ENCODE measurements at regions not wholly inside any gene's neighbourhood (a gene's known extent, or its start where the extent isn't known, plus 50 kb on each side); places are given as distances from the start of the nearest gene placed in this dataset.
A peak's percentile ranks its signal among the peaks of the same experiment; 100 is the strongest.

DNA sequence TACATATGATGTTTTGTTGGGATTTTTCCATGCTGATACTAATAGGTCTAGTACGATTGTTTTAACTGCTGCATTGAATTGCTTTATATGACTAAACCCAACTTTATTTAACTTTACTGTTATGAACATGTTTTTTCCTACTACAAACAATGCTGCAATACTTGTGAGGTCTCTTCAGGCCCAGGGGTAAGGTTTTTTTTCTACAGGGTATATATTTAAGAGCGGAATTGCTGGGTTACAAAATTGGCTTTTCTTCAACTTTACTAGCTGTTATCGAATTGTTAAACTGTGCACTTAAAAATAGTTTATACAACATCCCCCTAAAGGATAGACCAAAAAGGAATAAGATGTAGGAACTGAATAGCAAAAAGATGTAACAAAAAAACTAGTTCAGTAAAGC is 78.5 kb upstream of the TMEM178A start:
- TF ChIP-seq, protein P1, sequence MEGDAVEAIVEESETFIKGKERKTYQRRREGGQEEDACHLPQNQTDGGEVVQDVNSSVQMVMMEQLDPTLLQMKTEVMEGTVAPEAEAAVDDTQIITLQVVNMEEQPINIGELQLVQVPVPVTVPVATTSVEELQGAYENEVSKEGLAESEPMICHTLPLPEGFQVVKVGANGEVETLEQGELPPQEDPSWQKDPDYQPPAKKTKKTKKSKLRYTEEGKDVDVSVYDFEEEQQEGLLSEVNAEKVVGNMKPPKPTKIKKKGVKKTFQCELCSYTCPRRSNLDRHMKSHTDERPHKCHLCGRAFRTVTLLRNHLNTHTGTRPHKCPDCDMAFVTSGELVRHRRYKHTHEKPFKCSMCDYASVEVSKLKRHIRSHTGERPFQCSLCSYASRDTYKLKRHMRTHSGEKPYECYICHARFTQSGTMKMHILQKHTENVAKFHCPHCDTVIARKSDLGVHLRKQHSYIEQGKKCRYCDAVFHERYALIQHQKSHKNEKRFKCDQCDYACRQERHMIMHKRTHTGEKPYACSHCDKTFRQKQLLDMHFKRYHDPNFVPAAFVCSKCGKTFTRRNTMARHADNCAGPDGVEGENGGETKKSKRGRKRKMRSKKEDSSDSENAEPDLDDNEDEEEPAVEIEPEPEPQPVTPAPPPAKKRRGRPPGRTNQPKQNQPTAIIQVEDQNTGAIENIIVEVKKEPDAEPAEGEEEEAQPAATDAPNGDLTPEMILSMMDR (IDR thresholded peaks at IDR 0.05; ENCODE audit: control extremely low read depth, extremely low read depth), result no peak
- Histone ChIP-seq H3K9ac (ENCODE audit: insufficient read depth in 1 of 2, low read length in 2 of 2) (no peak overlapping the region), H3K36me3 (ENCODE audit: control insufficient read depth in 4 of 4, insufficient read depth in 4 of 4, low read length in 4 of 4) (no peaks in the 10 kb centered on the region), H3K4me3 (no peak overlapping the region), H3K27me3 (ENCODE audit: control insufficient read depth in 3 of 3, insufficient read depth in 3 of 3, low read length in 2 of 3) (no peaks in the 10 kb centered on the region), H3K9me3 (ENCODE audit: control insufficient read depth in 4 of 4, insufficient read depth in 3 of 4, low read length in 3 of 4) (no peaks in the 10 kb centered on the region), H3K27ac (ENCODE audit: low read depth in 1 of 2, low read length in 1 of 2) (no peak overlapping the region), H3K4me1 (ENCODE audit: control insufficient read depth in 5 of 5, insufficient read depth in 5 of 5, low read length in 5 of 5) (peaks cover 0 to 12% (median 0%) of the 10 kb centered on the region in 5 donors)
- no peak for DNase-seq
- WGBS, 2 donors, result 97% methylated on average over 3 of the region's 3 CpGs
- no peak for ATAC-seq (ENCODE audit: insufficient read depth, low FRiP score)

DNA sequence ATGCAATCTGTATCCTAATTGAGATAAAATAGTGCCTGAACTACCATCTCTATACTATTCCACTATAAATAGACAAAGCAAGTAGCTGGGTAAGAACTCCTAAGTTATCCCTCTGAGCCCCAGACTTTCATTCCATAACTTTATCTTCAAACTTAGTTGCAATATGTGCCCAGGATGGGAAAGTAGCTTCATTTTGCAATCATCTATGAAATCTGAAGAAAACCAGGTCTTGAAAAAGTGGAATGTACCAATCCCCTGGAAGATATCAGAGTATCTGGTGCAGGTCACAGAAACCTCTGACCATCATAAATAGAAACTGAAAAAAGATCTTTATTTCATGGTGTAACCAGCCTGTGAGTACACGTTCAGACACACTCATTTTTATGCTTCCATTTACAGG is 78.1 kb upstream of the TMEM178A start:
- ATAC-seq (ENCODE audit: insufficient read depth, low FRiP score), result no peak
- DNase-seq, result no peak
- Histone ChIP-seq H3K4me1 (ENCODE audit: control insufficient read depth in 5 of 5, insufficient read depth in 5 of 5, low read length in 5 of 5) (peaks cover 0 to 12% (median 0%) of the 10 kb centered on the region in 5 donors), H3K27ac (ENCODE audit: low read depth in 1 of 2, low read length in 1 of 2) (no peak overlapping the region), H3K9ac (ENCODE audit: insufficient read depth in 1 of 2, low read length in 2 of 2) (no peak overlapping the region), H3K27me3 (ENCODE audit: control insufficient read depth in 3 of 3, insufficient read depth in 3 of 3, low read length in 2 of 3) (no peaks in the 10 kb centered on the region), H3K9me3 (ENCODE audit: control insufficient read depth in 4 of 4, insufficient read depth in 3 of 4, low read length in 3 of 4) (no peaks in the 10 kb centered on the region), H3K4me3 (no peak overlapping the region), H3K36me3 (ENCODE audit: control insufficient read depth in 4 of 4, insufficient read depth in 4 of 4, low read length in 4 of 4) (no peaks in the 10 kb centered on the region)
- 83 to 91% methylated on average over 1 of the region's 1 CpG for WGBS, 2 donors
- TF ChIP-seq, protein P1 (IDR thresholded peaks at IDR 0.05; ENCODE audit: control extremely low read depth, extremely low read depth), result no peak

DNA sequence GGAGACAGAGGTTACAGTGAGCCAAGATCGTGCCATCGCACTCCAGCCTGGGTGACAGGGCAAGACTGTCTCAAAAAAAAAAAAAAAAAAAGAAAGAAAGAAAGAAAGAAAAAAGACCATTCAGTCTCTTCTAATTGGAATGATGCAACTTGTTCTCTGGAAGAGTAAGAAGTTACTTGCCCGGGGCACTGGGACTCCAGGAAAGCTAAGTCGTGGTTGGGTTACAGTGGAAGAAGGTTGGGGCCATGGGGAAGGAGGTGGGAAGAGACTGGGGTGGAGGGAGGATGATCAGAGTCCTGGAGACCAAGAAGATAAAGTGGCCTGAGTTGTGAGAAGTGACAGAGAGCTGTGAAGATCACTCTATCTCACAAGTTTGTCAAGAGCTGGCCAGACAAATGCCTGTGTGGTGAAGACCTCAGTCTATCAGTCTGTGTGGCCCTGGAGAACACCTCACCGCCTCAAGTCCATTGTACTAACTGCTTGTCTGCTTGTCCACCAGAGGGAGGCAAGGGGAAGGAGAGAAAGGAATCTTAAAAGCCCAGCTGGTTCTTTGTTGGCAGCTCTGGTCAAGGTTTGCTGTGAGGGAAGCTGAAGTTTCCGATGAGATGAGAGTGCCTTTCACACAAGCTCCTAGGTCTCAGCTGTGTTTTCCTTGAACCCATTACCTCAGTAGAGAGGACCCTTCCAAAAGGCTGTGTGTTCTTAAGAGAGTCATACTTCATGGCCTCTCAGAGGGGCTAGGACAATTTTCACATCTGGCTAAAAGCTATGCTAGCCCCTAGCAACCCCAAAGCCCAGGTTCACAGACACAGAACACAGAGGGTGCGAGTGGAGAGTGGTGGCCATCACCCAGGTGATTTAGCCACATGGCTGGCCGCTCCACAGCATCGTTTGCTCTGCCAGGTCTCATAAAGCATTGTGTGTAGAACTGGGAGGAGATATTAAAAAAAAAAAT is 72.0 kb upstream of the TMEM178A start:
- Histone ChIP-seq H3K4me3 (no peak overlapping the region), H3K36me3 (ENCODE audit: control insufficient read depth in 4 of 4, insufficient read depth in 4 of 4, low read length in 4 of 4) (no peaks in the 10 kb centered on the region), H3K9me3 (ENCODE audit: control insufficient read depth in 4 of 4, insufficient read depth in 3 of 4, low read length in 3 of 4) (no peaks in the 10 kb centered on the region), H3K27me3 (ENCODE audit: control insufficient read depth in 3 of 3, insufficient read depth in 3 of 3, low read length in 2 of 3) (no peaks in the 10 kb centered on the region), H3K4me1 (ENCODE audit: control insufficient read depth in 5 of 5, insufficient read depth in 5 of 5, low read length in 5 of 5) (peaks cover 0 to 4% (median 0%) of the 10 kb centered on the region in 5 donors), H3K9ac (ENCODE audit: insufficient read depth in 1 of 2, low read length in 2 of 2) (no peak overlapping the region), H3K27ac (ENCODE audit: low read depth in 1 of 2, low read length in 1 of 2) (no peak overlapping the region)
- ATAC-seq (ENCODE audit: insufficient read depth, low FRiP score) (no peak), DNase-seq (peak; percentile 60 to 90 (median 85))
- TF ChIP-seq, protein P1 (IDR thresholded peaks at IDR 0.05; ENCODE audit: control extremely low read depth, extremely low read depth), result peak; percentile 23
- 66 to 69% methylated on average over 9 of the region's 9 CpGs for WGBS, 2 donors

All from lung (tissue), 11 donors.